ENCODE measurements at regions not wholly inside any gene's neighbourhood (a gene's known extent, or its start where the extent isn't known, plus 50 kb on each side); places are given as distances from the start of the nearest gene placed in this dataset.

DNA sequence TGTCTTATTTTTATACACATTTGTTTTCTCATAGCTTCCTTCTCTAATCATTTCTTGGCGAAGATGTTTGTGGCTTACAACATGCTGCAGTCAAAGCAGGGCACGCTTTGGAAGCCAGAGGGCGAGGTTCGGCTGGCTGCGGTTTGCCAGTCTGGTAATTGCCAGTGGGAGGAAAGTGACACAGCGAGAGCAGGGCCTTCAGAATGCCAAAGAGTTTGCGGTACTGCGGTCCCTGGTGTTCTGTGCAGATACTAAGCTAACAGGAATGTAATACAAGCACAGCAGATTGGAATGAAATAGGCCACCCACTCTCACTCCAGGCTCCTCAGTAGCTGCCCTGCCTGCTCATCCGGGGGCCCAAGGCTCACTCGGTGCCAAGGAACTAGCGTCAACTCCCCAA, 58.7 kb upstream of the TGM3 start:
- TF ChIP-seq, protein P1, sequence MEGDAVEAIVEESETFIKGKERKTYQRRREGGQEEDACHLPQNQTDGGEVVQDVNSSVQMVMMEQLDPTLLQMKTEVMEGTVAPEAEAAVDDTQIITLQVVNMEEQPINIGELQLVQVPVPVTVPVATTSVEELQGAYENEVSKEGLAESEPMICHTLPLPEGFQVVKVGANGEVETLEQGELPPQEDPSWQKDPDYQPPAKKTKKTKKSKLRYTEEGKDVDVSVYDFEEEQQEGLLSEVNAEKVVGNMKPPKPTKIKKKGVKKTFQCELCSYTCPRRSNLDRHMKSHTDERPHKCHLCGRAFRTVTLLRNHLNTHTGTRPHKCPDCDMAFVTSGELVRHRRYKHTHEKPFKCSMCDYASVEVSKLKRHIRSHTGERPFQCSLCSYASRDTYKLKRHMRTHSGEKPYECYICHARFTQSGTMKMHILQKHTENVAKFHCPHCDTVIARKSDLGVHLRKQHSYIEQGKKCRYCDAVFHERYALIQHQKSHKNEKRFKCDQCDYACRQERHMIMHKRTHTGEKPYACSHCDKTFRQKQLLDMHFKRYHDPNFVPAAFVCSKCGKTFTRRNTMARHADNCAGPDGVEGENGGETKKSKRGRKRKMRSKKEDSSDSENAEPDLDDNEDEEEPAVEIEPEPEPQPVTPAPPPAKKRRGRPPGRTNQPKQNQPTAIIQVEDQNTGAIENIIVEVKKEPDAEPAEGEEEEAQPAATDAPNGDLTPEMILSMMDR (IDR thresholded peaks at IDR 0.05 in 8 of 11, conservative IDR thresholded peaks at IDR 0.05 in 3 of 11) = peak in 7 of 11 experiments; percentile 26 to 64 (median 50)
- no peak for TF ChIP-seq POLR2A (IDR thresholded peaks at IDR 0.05)
- TF ChIP-seq POLR2AphosphoS5 (IDR thresholded peaks at IDR 0.05) = peak in 2 of 3 donors; percentile 12 to 13

Data from spleen (tissue), 7 donors.